NCI-H446 (cell line): ENCODE measurements at regions not wholly inside any gene's neighbourhood (a gene's known extent, or its start where the extent isn't known, plus 50 kb on each side); places are given as distances from the start of the nearest gene placed in this dataset.
"Not testable (repeated sequence)": the region's sequence is repeated elsewhere in the genome, so short reads cannot be mapped to it uniquely, and the experiment has no call there.

Experiments used
- DNase-seq, 2 experiments: peaks; one replicate each; lab custom pipeline; 2025; lab: John Stamatoyannopoulos, UW

DNA sequence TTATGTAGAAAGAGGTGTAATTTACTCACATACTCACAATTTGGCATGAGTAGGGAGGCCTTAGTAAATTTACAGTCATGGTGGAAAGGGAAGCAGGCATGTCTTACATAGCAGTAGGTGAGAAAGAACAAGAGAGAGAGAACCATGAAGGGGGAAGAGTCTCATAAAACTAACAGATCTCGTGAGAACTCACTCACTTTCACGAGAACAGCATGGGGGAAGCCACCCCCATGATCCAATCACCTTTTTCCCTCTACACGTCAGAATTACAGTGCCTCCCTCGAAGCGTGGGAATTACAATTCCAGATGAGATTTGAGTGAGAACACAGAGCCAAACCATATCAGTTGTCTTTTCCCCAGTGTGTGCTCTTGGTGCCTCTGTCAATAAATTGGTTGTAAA is 855.3 kb downstream of the TBL1XR1 start:
- DNase-seq: no peak

DNA sequence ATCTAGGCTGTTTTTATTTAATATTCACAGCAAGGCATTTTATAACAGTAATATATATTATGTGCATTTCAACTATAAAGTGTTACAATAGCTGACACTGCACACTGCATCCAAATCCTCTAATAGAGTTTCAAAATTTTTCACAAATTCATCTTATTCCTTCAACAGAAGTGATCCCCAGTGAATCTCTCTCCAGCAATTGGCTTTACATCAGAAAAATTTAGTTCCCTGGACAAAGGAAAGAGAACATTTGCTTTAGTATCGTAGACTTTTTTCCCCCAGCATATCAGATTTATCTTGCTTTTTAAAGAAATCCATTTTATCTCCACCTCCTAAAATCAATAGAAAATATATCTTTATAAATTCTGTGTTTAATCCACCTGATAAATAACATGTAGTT is 868.6 kb downstream of the TBL1XR1 start:
- no peak for DNase-seq

GRCh38 chr3:176328198-176328597 is 869.1 kb downstream of the TBL1XR1 start:
- no peak for DNase-seq

- not testable (repeated sequence) for DNase-seq
These were observed 870.3 kb downstream of the TBL1XR1 start for GRCh38 chr3:176326894-176327490.

- DNase-seq: not testable (repeated sequence)
These were observed 875.8 kb downstream of the TBL1XR1 start for GRCh38 chr3:176321532-176321931.

DNA sequence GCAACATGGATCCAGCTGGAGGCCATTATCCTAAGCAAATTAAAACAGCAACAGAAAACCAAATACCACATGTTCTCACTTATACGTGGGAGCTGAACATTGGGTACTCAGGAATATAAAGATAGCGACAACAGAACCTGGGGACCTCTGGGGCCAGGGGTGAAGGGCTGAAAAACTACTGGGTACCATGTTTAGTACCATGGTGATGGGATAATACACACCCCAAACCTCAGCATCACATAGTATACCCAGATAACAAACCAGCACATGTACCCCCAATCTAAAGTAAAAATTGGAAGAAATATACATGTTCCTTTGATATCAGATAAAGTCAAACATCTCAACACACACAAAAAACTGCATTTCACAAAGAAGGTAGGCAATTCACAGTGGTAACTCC is 876.2 kb downstream of the TBL1XR1 start:
- DNase-seq: no peak

DNA sequence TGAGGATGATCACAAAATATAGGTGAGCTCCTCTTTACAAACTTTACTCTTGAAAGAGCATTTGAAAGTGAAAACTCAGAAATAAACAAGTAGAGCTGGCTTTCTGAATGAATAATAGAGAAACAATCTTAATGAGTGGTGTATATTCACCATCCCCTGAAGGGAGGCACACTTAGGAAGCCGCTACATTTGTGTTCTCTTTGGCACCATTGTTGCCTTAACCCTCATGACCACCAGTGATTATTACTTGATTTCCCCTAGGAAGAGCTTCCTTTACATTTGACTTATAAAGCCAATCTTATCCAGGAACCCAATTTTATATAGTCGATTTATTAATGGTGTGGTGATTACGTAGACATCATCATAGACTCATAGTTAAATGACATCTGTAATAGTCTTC is 883.9 kb downstream of the TBL1XR1 start:
- no peak for DNase-seq

DNA sequence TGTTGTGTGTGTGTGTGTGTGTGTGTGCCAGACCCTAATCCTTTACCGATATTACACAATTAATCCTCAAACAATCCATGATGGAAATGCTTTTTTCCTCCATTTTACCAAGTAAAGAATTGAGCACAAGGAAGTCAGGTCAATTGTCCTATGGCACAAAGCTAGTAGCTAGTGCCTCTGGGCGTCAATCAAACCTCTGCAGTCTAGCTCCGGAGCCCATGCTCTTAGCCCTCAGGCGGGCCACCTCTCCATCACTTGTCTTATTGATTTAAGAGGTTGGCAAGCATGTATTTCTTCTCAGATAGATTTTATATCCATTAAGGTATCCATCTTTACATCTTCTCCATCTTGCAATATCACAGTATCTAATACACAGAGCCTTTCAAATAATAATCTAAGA is 886.6 kb downstream of the TBL1XR1 start:
- DNase-seq: no peak

DNA sequence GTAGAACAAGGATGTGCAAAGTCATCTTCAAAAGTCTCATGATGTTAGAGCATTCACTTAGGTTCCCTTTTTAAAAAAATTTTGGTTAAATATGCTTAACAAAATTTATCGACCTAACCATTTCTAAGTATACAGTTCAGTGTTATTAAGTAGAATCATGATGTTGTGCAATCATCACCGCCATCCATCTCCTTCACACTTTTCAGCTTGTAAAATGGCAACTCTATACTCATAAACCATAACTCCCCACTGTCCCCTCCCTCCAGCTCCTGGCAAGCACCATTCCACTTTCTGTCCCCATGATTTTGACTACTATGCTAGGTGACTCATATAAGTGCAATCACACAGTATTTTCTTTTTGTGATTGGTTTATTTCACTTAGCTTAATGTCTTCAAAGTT is 895.0 kb downstream of the TBL1XR1 start:
- no peak for DNase-seq

GRCh38 chr3:176296066-176296597 is 901.1 kb downstream of the TBL1XR1 start:
- DNase-seq: no peak

- no peak for DNase-seq
These were observed 904.0 kb downstream of the TBL1XR1 start for GRCh38 chr3:176293276-176293675.

- no peak for DNase-seq
These were observed 910.7 kb downstream of the TBL1XR1 start for GRCh38 chr3:176286476-176287085.

DNA sequence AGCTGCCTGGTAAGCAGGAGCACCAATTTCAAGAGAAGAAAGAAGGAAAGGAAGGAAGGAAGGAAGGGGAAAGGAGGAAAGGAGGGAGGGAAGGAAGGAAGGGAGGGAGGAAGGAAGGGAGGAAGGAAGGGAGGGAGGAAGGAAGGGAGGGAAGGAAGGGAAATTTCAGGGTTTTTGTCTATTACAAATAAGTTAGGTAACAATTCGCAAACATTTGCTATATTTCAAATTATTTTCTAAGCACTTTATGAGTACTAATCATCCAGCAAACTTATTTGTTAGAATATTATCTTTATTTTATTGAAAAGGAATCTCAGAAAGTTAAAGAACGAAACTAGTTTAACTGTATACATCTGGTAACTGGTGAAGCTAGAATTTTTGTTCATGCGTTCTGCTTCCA is 921.7 kb downstream of the TBL1XR1 start:
- DNase-seq: no peak

DNA sequence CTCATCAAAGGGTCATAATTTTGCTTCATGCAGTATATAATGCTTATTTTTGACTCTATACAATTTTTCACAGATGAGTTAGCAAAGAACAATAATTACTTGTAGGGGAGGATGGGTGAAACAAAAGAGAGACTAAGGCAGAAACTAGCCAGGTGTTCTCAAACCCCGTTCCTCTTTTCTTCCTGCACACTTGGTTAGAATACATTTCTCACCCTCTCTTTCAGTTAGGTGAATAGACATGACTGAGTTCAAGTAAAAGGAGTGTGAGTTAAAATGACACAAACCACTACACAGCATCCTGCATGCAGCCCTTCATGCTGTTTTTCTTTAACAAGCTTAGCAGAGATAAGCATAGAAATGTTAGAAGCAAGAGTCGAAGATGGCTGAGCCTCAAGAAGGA is 922.2 kb downstream of the TBL1XR1 start:
- no peak for DNase-seq

DNA sequence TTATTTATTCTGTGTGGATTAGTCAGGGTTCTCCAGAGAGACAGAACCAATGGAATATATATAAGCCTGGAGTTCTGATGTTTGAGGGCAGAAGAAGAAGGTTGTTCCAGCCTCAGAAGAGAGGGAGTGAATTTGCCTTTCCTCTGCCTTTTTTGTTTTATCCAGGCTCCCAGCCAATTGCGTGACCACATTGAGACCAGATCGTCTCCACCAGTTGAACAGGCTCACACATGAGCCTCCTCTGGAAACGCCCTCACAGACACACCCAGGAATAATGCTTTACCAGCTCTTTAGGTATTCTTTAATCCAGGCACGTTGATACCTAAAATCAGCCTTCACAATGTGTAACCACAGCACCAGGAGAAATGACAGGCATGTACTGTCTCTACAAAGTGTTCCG is 923.1 kb downstream of the TBL1XR1 start:
- no peak for DNase-seq

DNA sequence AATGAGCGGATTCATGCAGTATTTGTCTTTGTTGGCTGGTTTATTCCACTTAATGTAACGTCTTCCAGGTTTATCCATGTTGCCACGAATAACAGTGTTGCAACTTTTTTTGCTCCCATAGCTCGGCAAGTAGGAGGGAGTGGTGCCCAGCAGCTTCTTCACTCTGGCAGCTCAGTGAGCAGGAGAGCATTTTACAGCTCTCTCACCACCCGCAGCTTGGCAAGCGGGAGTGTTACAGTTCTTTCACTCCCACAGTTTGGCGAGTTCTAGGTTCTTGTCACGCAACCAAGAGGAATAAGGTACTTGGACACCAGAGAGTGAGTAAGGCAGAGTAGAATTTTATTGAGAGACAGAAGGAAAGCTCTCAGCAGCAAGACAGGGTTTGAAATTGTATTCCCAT is 935.2 kb downstream of the TBL1XR1 start:
- peak in 1 of 2 experiments; percentile 34 for DNase-seq

- DNase-seq: no peak
These were observed 950.1 kb downstream of the TBL1XR1 start for GRCh38 chr3:176247191-176247590.

DNA sequence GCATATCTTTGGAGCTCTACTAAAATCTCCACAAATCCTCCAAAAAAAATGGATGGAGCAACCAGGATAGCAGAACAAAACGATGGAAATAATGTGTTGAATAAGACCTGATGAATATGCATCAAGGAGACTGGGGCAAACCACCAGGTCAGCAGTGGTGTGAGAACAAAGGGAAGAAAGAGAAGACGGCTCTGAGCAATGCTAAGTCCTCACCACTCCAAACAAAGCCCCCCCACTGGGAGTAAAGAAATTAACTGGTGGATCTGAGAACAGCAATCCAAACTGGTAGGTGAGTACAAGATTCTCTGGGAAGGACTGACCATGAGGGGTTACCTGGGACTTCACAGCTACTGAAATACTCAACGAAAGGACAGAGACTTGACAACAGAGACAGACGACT is 977.3 kb downstream of the TBL1XR1 start:
- DNase-seq: no peak

- DNase-seq: no peak
These were observed 982.5 kb downstream of the TBL1XR1 start for GRCh38 chr3:176214758-176215157.

- DNase-seq: not testable (repeated sequence)
These were observed 984.0 kb downstream of the TBL1XR1 start for GRCh38 chr3:176213314-176213713.

DNA sequence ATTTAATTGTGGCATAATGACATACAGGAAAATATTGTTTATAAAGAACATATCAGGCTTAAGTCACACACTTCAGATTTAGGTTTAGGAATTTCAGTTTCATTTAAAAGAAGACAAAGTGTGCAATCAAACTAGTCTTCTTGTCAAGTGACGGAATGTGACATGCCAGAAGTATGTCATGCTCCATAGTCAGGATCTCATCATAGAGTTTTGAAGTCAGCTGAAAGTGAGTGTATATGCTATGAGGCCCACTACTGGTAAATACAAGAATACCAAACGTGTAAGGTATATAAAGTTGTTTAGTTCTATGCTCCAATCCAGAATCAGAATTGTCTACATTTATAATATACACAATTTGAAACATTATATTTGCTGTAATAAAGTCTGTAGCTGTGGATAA is 988.4 kb downstream of the TBL1XR1 start:
- no peak for DNase-seq

- no peak for DNase-seq
These were observed 989.0 kb downstream of the TBL1XR1 start for GRCh38 chr3:176208283-176208682.

DNA sequence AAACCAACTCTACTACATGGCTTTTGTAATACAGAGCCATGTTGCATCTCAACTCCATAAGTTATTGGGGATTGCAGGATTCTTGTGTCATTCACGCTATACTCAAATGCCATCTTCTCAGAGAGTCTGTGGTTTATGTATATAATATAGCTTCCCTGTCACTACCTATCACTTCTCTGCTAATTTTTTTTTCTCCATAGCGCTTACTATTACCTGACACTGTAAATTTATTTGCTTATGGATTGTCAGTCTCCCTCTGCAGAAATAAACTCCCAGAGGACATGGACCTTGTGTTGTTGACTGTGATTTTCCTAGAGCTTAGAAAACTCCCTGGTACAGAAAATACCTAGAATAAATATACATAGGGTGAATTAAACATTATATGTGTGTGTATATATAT is 990.5 kb downstream of the TBL1XR1 start:
- DNase-seq: no peak

- no peak for DNase-seq
These were observed 994.6 kb downstream of the TBL1XR1 start for GRCh38 chr3:176202652-176203051.
